ENCODE measurements at regions not wholly inside any gene's neighbourhood (a gene's known extent, or its start where the extent isn't known, plus 50 kb on each side); places are given as distances from the start of the nearest gene placed in this dataset.
"Not testable (repeated sequence)": the region's sequence is repeated elsewhere in the genome, so short reads cannot be mapped to it uniquely, and the experiment has no call there.

DNA sequence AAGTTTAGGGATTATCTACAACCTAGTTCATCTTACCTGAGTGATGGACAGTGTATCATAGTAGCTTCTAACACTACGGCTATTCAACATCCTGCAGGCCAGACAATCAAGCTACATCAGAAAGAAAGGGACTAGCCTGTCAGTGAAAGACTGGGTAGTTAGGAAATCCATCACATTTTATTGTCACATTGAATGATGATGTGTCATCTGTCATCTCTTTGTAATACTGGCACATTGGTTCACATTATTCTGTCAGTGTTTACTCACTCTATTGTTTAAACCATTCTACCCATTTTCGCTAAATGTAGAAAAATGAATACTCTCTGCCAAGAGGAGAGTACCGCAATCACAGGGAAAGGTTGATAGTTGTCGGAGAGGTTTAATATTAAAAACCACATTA is 1155.8 kb downstream of the TUSC7 start:
- no peak overlapping the region for H3K4me3 ChIP-seq (IDR thresholded peaks at IDR 0.05; ENCODE audit: insufficient read depth, low read depth, low read length)
- no peak overlapping the region for H3K4me2 ChIP-seq
- H2AFZ ChIP-seq (ENCODE audit: low read depth): no peak overlapping the region
- H3K9ac ChIP-seq: no peak overlapping the region
- H3K4me1 ChIP-seq (ENCODE audit: low read depth, poor library complexity, severe bottlenecking): no peaks in the 10 kb centered on the region
- TF ChIP-seq, protein P1, sequence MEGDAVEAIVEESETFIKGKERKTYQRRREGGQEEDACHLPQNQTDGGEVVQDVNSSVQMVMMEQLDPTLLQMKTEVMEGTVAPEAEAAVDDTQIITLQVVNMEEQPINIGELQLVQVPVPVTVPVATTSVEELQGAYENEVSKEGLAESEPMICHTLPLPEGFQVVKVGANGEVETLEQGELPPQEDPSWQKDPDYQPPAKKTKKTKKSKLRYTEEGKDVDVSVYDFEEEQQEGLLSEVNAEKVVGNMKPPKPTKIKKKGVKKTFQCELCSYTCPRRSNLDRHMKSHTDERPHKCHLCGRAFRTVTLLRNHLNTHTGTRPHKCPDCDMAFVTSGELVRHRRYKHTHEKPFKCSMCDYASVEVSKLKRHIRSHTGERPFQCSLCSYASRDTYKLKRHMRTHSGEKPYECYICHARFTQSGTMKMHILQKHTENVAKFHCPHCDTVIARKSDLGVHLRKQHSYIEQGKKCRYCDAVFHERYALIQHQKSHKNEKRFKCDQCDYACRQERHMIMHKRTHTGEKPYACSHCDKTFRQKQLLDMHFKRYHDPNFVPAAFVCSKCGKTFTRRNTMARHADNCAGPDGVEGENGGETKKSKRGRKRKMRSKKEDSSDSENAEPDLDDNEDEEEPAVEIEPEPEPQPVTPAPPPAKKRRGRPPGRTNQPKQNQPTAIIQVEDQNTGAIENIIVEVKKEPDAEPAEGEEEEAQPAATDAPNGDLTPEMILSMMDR (conservative IDR thresholded peaks at IDR 0.05; ENCODE audit: low read depth, low read length): no peak
- H3K79me2 ChIP-seq (ENCODE audit: insufficient read depth, low read depth): no peaks in the 10 kb centered on the region
- H4K20me1 ChIP-seq (ENCODE audit: insufficient read depth): no peaks in the 10 kb centered on the region
- no peaks in the 10 kb centered on the region for H3K27me3 ChIP-seq (ENCODE audit: insufficient read depth, low read depth)
- no peak overlapping the region for H3K27ac ChIP-seq
- no peaks in the 10 kb centered on the region for H3K36me3 ChIP-seq (ENCODE audit: insufficient read depth)

DNA sequence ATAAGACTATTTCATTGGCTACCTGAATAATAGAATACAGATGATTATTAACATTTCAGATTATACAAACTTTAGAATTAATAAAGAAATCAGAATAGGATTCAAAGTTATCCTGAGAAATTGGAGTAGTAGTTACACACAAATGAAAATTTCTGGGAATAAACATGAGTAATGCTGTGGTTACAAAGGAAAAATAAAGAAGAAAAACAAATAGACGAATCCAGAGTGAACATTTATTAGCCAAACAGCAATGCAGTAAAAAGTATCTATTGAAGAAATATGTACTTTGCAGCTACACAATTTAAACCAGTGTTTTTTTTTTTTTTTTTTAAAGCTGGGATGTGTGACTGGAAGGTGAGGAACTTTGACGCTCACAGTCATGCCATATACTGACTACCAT is 1159.2 kb downstream of the TUSC7 start:
- Histone ChIP-seq H2AFZ (ENCODE audit: low read depth) (no peak overlapping the region), H3K4me2 (no peak overlapping the region), H4K20me1 (ENCODE audit: insufficient read depth) (no peaks in the 10 kb centered on the region), H3K27me3 (ENCODE audit: insufficient read depth, low read depth) (no peaks in the 10 kb centered on the region), H3K4me1 (ENCODE audit: low read depth, poor library complexity, severe bottlenecking) (no peaks in the 10 kb centered on the region), H3K27ac (no peak overlapping the region), H3K9ac (no peak overlapping the region), H3K79me2 (ENCODE audit: insufficient read depth, low read depth) (no peaks in the 10 kb centered on the region), H3K36me3 (ENCODE audit: insufficient read depth) (no peaks in the 10 kb centered on the region), H3K4me3 (IDR thresholded peaks at IDR 0.05; ENCODE audit: insufficient read depth, low read depth, low read length) (no peak overlapping the region)
- TF ChIP-seq, protein P1 (conservative IDR thresholded peaks at IDR 0.05; ENCODE audit: low read depth, low read length): no peak

DNA sequence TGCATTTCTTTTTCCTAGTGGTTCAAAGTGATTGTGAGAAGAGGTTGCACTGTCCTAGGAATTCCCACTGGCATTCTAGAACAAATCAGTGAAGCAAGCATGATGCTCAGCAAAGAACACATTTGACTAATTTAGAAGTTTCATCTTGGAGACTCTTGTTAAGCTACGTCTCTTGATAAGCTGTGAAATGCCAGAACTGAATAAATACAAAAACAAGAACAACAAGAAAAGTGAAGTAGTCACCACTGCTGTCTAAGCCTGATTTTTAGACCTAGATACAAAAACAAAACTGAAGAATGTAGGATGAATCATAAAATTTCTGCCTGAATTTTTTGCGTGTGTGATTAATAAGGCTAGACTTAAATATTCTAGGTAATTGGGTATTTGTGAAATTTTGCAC is 1162.4 kb downstream of the TUSC7 start:
- H3K79me2 ChIP-seq (ENCODE audit: insufficient read depth, low read depth): no peaks in the 10 kb centered on the region
- no peaks in the 10 kb centered on the region for H3K36me3 ChIP-seq (ENCODE audit: insufficient read depth)
- no peak overlapping the region for H3K9ac ChIP-seq
- H3K4me3 ChIP-seq (IDR thresholded peaks at IDR 0.05; ENCODE audit: insufficient read depth, low read depth, low read length): no peak overlapping the region
- no peaks in the 10 kb centered on the region for H3K4me1 ChIP-seq (ENCODE audit: low read depth, poor library complexity, severe bottlenecking)
- TF ChIP-seq, protein P1 (conservative IDR thresholded peaks at IDR 0.05; ENCODE audit: low read depth, low read length): no peak
- H3K4me2 ChIP-seq: no peak overlapping the region
- no peak overlapping the region for H3K27ac ChIP-seq
- no peaks in the 10 kb centered on the region for H4K20me1 ChIP-seq (ENCODE audit: insufficient read depth)
- H3K27me3 ChIP-seq (ENCODE audit: insufficient read depth, low read depth): no peaks in the 10 kb centered on the region
- no peak overlapping the region for H2AFZ ChIP-seq (ENCODE audit: low read depth)

DNA sequence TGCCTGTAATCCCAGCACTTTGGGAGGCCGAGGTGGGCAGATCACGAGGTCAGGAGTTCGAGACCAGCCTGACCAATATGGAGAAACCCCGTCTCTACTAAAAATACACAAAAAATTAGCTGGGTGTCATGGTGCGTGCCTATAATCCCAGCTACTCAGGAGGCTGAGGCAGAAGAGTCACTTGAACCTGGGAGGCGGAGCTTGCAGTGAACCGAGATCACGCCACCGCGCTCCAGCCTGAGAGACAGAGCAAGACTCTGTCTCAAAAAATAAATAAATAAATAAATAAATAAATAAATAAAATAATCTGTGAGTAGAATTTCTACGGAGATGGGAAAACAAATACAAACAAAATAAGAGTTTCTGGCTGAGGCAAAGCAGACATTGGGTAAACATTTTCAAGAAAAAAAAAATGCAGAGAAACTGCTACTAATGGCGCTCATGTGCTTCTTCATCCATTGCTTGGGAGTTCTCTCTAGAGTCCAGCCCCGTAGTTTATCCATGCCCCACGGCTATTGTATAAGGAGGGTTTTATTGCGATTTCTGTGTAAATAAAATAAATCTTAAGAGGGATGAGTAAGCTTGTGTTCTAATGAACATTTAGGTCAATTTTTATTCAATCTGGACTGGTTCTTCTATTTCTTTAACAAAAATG is 1161.9 kb downstream of the IGSF11 start:
- not testable (repeated sequence) for H4K20me1 ChIP-seq (ENCODE audit: insufficient read depth); H3K27me3 ChIP-seq (ENCODE audit: insufficient read depth, low read depth); H3K4me3 ChIP-seq (IDR thresholded peaks at IDR 0.05; ENCODE audit: insufficient read depth, low read depth, low read length); H3K4me2 ChIP-seq; H3K27ac ChIP-seq; H3K79me2 ChIP-seq (ENCODE audit: insufficient read depth, low read depth); H2AFZ ChIP-seq (ENCODE audit: low read depth); H3K36me3 ChIP-seq (ENCODE audit: insufficient read depth); H3K9ac ChIP-seq; H3K4me1 ChIP-seq (ENCODE audit: low read depth, poor library complexity, severe bottlenecking)

DNA sequence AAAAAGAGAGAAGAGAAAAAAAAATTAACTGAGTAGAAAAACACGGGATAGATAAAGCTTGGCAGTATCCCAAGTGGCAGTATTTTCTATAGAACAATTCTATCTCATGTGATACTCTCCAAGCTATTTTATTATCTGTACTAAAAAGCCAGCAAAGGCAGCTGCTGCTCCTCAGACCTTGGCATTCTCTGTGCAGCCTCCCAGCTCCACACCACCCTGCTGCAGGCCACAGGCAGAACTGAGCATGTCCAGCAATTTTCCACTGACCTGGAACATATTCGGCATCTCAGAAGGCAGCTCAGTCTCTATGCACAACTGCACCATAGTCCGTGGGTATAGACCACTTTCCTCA is 1161.4 kb downstream of the IGSF11 start:
- Histone ChIP-seq H3K4me2 (no peak overlapping the region), H3K27ac (no peak overlapping the region), H3K4me3 (IDR thresholded peaks at IDR 0.05; ENCODE audit: insufficient read depth, low read depth, low read length) (no peak overlapping the region), H4K20me1 (ENCODE audit: insufficient read depth) (no peaks in the 10 kb centered on the region), H3K9ac (no peak overlapping the region), H3K27me3 (ENCODE audit: insufficient read depth, low read depth) (no peaks in the 10 kb centered on the region), H3K4me1 (ENCODE audit: low read depth, poor library complexity, severe bottlenecking) (no peaks in the 10 kb centered on the region), H3K36me3 (ENCODE audit: insufficient read depth) (no peaks in the 10 kb centered on the region), H2AFZ (ENCODE audit: low read depth) (no peak overlapping the region), H3K79me2 (ENCODE audit: insufficient read depth, low read depth) (no peaks in the 10 kb centered on the region)
- TF ChIP-seq, protein P1 (conservative IDR thresholded peaks at IDR 0.05; ENCODE audit: low read depth, low read length): no peak

Data from KMS-11 (cell line).